HTR-8/SVneo (cell line): ENCODE measurements at regions not wholly inside any gene's neighbourhood (a gene's known extent, or its start where the extent isn't known, plus 50 kb on each side); places are given as distances from the start of the nearest gene placed in this dataset.

Experiments used
- DNase-seq: peaks from one replicate; pipeline ENCODE4 v3.0.0; 2011; ENCODE audit warnings: low spot score, mixed read lengths; ENCODE audit not compliant: insufficient read length
- FAIRE-seq: peaks from 2 replicates; lab custom pipeline; 2011; peaks lifted over from hg19 to GRCh38; lab: Jason Lieb, UNC

DNA sequence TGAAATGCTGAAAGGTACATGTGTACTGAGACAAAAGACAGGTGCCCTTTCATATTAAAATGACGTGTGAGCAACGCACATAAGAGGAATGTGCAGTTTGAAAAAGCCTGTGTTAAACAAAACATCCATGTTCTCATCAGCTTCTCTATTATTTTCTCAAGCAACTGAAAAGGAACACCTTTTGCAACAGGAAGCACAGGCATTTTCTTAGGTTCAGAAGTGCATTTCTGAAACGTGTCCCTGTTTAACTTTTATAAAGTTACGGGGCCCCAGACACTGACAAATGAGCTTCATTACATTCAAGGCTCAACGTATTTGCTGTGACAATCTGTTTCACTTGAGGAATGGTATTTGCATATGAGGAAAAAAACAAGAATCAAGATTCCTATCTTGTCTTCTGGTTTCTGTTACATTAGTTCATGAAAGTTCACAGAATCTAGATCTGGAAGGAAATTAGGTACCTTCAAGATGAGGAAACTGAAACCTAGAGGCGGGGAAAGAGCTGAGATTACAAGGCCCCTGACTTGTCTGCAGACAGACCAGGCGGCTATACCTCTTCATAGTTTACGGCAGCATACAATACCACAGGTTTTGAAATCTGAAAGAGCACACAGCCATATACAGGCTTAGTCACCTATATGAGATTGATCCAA lies 431.7 kb downstream of the KLF12 start:
- FAIRE-seq, result no peak
- DNase-seq, result no peak

DNA sequence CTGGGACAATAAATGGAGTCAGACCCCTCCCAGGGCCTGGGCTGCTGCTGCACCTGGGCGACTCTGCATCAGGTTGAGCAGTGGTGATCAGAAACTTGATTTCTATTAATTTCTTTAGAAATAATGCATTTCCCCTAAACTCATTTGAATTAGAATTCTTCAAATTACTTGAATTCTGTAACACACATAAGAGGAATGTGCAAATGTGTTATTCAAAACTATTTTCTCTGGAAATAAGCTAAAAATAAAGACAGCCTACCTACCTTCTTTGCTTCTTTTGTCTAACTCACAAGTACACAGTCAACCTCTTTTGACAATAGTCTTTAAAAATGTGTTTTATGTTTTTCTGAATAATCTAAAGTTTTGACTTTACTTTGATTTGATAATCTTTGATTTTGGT lies 433.0 kb downstream of the KLF12 start:
- FAIRE-seq (no peak), DNase-seq (no peak)

DNA sequence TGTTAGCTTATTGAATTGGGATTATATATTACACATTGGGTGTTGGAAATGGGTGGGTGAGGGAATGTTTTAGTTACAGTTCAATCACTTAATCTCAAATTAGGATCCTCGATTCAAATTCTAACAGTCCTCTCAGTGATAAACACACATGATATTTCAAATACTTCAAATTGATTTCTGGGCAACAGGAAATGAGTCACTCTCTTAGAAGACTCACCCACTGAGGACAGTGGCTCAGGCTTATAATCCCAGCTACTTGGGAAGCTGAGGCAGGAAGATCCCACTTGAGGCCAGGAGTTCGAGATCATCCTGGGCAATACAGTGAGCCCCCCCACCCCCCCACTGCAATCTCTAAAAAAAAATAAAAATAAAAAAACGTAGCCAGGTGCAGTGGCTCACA lies 435.3 kb downstream of the KLF12 start:
- no peak for DNase-seq
- no peak for FAIRE-seq

DNA sequence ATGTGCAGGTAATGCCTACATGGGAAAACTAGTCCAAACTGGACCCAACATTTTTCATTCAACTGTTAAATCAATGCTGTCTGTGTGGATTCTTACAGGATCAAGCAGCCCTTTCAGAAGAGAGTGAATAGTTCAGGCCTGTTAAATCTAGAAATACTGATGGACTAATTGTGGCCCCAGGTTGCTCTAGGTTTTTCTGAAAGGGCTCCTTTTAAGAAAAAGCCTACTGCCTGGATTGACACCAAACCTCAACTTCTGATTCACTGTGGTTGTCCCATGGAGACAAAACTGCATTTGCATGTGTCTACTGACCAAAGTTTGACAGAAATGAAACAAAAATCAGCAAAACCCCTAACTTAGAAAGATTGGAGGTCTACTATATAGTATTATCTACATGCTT lies 437.0 kb downstream of the KLF12 start:
- no peak for FAIRE-seq
- no peak for DNase-seq

DNA sequence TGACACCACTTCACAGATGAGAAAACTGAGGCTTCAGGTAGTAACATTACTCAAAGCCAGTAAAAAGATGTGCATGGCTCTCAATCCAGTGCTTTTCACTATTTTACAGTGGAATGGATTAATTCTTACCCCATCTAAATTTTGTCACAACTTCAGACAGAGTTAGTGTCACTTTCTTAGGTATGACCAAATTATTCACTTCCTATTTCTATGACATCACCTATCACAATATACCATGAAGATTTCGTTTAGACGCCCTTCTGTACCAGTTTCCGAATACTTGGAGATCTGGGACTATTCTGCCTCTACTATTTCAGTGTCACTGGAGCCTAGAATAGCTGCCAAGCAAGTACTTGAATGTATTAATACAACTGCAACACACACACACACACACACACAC lies 437.5 kb downstream of the KLF12 start:
- FAIRE-seq (no peak), DNase-seq (no peak)

DNA sequence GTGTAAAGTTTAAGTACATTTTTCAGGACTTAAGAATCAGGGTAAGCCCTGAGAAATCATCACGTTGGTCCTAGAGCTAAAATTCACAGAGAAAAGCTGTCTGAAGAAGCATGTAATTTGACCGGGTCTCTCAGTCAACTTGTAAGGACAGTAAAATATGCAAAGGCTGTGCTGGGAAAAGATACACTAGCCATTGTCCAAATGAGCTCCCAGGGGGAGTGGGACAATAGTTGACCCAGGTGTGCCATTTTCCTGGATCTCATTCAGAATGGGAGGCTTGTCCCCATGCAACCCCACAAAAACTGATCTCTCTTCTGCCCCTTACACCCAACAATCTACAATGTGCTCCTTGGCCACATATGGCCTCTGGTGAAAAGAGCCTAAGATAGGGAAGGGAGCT lies 437.9 kb downstream of the KLF12 start:
- FAIRE-seq, result no peak

DNA sequence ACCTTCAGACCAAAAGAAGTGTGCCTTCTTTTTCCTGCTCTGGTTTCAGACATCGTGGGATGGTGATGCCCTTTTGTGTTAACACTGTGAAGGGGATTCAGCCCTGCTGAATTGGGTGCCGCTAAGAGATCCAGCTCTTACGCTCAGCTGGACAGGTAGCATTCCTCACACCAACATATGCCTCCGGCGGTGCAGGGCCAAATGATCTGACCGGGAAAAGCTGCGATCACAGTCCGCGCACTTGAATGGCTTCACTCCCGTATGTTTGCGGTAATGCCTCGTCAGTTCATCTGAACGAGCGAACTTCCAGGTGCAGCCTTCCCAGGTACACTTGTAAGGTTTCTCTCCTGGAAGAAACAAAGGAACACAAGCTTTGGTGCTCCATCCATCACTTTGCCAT lies 438.9 kb downstream of the KLF12 start:
- no peak for DNase-seq
- no peak for FAIRE-seq

More for the DNA sequence above, 437.9 kb downstream of the KLF12 start:
- DNase-seq, result no peak

DNA sequence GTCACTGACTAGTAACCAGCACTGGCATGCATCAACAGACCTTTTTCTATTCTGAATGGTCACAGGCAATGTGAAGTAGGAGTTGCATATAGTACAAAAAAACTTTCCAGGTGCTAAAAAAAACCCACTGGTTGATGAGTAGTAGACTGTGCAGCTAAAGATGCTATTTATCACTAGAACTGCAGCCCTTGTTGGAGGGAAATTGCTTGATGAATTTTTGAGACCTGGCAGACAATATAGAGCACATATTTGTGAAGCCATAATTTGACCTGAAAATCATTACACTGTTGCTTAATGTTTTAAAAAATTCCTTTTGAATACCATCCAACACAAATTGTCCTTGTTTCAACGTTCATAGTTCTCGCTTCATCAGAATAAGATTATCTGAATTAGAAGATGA lies 441.0 kb downstream of the KLF12 start:
- no peak for FAIRE-seq
- no peak for DNase-seq

DNA sequence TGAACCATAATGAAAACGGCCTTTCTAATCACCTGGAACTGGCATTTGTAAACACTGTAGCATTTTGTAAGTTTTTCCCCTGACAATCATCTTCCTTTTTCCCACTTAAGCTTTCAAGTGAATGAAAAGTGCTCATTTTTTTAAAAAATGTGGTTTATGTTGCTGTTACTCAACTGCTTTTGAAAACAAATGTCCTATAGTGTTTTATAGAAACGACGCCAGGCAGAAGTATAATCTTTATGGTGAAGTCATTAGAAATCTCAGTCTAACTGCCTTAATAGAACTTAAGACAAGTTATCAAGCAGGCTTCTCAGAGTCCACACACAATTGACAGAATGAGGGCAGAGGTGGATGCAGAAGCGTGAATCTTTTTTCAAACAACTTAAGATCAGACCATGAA lies 442.3 kb downstream of the KLF12 start:
- DNase-seq, result no peak
- FAIRE-seq, result no peak

DNA sequence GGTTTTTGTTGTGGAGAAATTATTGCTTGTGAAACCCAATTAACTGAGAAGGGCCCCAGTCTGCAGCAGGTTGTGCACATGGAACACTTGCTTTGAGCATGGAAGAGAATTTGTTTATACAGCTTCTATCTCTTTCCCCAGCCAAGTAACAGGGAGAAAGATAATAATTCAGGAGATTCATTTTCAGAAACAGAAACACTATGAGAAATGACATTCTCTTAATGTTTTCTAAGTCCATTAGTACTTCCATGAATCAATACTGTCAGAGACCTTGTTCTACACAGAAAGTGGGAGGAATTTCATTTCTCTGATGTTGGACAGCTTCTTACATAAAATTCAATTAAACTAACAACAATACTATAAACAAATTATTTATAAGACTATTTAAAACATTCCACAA lies 446.3 kb downstream of the KLF12 start:
- FAIRE-seq (no peak), DNase-seq (no peak)

DNA sequence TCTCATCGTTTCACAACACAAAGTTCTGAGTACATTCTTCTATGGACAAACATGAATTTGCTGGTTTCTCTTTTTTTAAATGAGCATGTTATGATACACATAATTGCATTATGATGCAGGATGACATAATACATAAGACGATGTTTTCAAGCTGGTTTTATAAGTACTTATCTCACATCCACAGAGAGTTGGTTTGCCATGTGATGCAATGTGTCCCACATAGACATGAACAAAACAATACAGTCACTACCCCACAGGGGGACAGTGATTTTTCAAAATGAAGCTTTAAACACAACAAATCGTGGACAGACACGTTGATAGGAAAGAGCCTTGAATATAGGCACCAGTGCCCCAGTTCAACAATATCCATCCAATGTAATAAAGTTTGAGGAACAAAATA lies 447.1 kb downstream of the KLF12 start:
- DNase-seq (no peak), FAIRE-seq (no peak)

DNA sequence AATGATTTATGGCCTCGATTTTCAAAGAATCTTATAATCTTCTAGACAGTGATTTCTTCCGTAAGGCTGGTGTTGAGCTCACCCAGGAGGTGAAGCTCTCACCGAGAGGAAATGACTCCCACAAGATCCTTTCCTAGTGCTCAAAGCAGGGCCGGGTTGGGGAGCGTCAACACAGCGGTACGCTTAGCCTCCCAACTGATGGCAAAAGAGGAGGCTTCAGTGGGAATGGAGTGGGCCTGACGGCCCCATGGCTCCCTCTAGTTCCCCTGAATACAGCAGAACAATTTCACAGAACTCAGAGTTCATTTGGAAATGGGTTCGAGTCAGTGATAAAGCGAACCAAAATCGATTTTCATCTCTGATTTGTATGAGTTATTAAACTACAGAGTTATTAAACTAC lies 449.5 kb downstream of the KLF12 start:
- FAIRE-seq (no peak), DNase-seq (no peak)

DNA sequence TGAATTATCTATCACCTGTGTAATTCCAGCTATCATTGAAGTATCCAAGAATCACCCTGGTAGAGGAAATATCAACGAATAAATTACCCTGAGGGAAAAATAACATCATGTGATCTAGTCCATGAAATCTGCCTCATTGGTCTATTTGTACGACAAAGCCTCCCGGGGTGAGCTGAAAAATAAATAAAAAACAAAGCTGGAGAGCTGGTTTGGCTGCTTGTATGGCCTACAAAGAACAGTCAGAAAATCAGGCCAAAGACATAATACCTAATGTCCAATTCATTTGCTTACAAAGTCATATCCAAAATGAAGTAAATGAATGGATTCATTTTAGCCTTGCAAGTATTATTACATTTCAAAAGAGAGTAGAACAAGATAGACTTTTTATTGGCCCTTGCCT lies 449.9 kb downstream of the KLF12 start:
- FAIRE-seq (no peak), DNase-seq (no peak)

DNA sequence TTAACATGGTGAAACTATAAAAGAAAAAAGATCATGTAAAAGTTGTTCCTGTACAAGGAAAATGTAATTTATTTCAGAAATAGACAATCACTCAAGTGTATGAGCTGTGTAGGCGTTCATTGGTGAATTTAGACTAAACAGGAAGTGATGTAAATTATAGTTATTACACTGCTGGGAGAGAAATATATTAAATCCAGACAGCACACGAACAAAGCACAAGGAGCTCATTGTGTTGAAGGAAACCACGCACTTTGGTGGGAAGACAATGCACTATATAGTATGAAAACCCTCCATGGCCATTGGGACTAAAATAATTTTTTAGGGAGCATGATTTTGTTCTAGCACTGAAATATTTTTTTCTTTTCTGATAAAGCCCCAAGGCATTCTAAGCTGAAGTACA lies 450.5 kb downstream of the KLF12 start:
- FAIRE-seq, result no peak
- DNase-seq, result no peak

DNA sequence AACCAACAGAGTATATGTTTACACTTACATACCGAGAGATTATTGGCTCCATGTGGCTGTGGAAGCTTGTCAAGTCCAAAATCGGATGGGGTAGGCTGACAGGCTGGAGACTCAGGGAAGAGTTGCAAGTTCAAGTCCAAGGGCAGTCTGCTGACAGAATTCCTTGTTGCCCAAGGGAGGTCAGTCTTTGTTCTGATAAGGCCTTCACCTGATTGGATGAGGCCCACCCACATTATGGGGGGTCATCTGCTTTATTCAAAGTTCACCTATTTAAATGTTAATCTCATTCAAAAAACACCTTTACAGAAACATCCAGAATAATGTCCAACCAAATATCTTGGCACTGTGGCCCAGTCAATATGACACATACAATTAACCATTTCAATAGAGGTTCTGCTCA lies 452.4 kb downstream of the KLF12 start:
- FAIRE-seq (no peak), DNase-seq (no peak)

DNA sequence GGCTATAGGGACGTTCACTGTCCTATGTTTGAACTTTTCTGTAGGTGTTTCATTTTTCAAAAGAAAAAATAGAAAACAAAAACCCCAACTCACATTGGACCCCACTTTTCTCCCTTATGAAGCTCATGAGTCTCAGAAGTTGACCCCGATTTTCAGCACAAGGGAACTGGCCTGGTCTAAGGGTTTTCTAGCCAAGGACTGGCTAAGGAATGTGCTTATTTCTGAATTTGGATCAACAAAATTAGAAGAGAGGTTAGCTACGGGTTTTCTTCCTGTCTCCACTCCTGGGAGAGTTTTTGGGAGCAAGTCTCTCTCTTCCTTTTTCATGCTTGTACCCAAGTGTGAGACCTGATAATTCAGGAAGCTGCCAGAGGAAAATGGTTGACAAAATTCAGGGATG lies 453.2 kb downstream of the KLF12 start:
- FAIRE-seq, result no peak

DNA sequence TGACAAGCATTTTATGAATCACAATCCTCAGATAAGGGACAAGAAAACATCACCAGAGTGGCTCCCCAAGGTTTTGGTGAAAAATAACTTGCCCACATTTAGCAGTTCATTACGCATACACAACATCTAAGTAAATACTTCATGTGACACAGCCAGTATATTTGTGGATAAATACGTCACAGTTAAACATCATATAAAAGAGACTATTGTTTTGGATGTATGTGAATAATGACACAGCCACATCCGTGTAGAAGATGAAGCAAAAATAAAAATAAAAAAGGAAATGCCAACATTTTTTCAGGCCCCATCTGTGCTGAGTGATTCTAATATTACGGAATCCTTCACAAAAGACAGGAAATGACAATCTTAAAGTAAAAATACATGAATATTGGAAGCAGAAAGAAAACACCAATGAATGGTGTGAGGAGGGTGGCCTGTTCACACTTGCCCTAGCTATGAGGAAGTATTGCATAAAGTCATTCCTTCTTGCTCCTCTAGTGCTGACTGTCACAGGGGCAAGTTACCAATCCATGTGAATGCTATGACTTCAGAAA lies 457.1 kb downstream of the KLF12 start:
- FAIRE-seq, result no peak
- DNase-seq, result peak; percentile 3

More for the DNA sequence above, 453.2 kb downstream of the KLF12 start:
- DNase-seq, result no peak

DNA sequence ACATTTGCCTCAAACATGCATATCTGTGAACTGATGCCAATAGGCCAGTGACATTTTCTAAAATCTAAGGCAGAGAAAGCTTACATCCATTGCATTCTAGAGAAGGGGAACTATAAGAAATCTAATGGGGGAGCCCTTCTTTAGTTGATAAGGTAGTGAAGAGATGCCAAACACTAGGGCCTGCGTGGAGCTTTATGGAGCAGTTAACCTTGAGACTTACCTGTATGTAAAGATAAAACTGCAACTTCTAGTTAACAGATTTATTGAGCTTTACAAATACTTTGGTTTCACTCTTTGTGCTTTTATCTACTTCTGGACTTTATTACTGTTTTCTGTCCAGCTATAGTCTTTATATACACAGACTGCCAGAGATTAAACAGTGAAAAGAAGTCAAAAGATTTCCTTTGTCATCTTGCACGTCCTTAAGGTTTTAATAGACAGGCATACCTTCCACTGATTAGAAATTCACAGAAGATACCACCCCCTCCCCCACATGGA lies 457.6 kb downstream of the KLF12 start:
- no peak for FAIRE-seq
- DNase-seq, result no peak

DNA sequence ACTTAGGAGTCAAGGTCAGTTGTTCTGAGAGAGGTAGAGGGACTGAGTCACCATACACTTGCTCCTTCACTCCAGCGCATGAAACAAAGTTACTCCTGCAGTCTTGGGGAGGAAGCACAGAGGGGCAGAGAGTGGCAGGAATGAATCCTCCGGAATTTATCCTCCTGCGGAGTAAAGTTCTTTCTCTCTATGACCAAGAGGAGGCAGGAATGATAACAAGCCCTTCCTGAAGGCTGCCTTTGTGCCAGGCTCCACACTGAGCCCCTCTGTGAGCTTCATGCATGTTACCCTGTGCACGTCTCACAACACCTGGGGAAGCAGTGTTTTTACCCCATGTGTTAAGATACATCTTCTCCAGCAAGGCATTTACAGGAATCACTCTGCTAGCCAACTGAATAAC lies 458.4 kb downstream of the KLF12 start:
- FAIRE-seq (no peak), DNase-seq (no peak)

DNA sequence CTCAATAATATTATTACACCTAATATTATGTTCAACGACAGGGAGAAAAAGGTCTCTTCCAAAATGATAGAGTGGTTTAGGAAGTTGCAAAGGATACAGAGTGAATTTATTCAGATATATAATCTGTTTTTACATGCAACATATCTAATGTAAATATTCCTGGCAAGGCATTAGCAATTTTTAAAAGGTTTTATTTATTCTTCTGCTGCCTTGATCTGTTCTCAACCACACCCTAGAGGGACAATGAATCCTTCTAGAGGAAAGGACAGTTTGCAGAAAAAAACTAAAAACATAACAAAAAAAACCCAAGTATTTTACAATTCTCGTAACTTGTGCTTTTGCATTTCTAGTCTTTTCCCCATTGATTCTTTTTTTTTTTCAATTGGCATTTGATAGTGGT lies 459.6 kb downstream of the KLF12 start:
- no peak for FAIRE-seq
- no peak for DNase-seq

DNA sequence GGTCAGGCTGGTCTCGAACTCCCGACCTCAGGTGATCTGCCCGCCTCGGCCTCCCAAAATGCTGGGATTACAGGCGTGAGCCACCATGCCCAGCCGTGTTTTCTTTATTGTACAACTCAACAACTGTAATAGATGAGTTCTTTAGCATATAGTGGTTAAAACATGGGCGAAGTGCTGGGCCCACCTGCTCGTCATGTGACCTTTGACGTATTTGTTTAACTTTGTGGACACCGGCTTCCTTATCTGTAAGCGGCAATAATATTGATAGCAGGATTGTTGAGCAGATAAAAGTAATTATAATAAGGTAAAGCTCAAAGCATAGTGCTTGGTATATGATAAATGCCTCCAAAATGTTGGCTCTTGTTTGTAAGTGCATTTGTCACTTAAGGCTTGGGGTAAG lies 460.3 kb downstream of the KLF12 start:
- FAIRE-seq, result no peak
- DNase-seq, result no peak

DNA sequence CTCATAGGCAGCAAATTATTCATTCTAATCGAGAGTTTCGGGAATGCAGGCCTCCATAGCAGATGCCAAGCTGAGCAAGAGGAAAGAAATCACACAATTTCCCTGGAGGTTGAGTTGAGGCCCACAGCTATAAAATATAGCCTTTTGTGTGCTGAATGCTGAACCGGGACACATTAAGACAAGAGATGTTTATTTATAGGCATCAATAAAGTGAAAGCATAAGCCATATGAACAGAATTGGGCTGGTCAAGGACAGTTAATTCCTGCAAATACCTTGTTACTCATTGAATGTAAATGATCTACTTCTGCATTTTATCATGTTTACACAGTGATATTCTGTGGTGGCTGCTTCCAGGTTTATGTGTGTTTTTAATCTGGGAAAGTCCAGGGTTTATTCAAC lies 461.7 kb downstream of the KLF12 start:
- no peak for FAIRE-seq
- DNase-seq, result no peak
